SK-N-MC (cell line): ENCODE measurements at regions not wholly inside any gene's neighbourhood (a gene's known extent, or its start where the extent isn't known, plus 50 kb on each side); places are given as distances from the start of the nearest gene placed in this dataset.

Source experiments
- EZH2 ChIP-seq: fragments of 200-600 bp; sonication (generic); IDR thresholded peaks from one replicate; pipeline ENCODE4 v1.6.1; 2017; ENCODE audit warnings: antibody characterized with exemption
- FOXP2 ChIP-seq: optimal IDR thresholded peaks from 2 replicates; pipeline ENCODE3; 2011; ENCODE audit warnings: mild to moderate bottlenecking, moderate library complexity; ENCODE audit not compliant: insufficient read depth; ENCODE audit errors: extremely low read length, control extremely low read depth

GRCh38 chr20:39312676-39313075 lies 350.5 kb downstream of the DHX35 start:
- no peak for TF ChIP-seq FOXP2
- TF ChIP-seq EZH2: no peak
